ENCODE measurements at regions not wholly inside any gene's neighbourhood (a gene's known extent, or its start where the extent isn't known, plus 50 kb on each side); places are given as distances from the start of the nearest gene placed in this dataset.
A peak's percentile ranks its signal among the peaks of the same experiment; 100 is the strongest.

GRCh38 chr12:93104535-93104934 lies 175.4 kb upstream of the EEA1 start:
- ATAC-seq (no peak), DNase-seq (no peak)

GRCh38 chr12:93106910-93107309 lies 177.8 kb upstream of the EEA1 start:
- no peak for DNase-seq
- peak; percentile 21 for ATAC-seq

GRCh38 chr12:93107514-93108312 lies 178.6 kb upstream of the EEA1 start:
- ATAC-seq (peak; percentile 12), DNase-seq (no peak)

GRCh38 chr12:93108985-93109384 lies 179.9 kb upstream of the EEA1 start:
- DNase-seq: no peak

GRCh38 chr12:93109551-93110203 lies 180.6 kb upstream of the EEA1 start:
- ATAC-seq: peak; percentile 87
- DNase-seq: peak; percentile 39

More at GRCh38 chr12:93108985-93109384, 179.9 kb upstream of the EEA1 start:
- no peak for ATAC-seq

- DNase-seq: no peak
- ATAC-seq: no peak
These were observed 182.7 kb upstream of the EEA1 start for GRCh38 chr12:93111773-93112172.

GRCh38 chr12:93113317-93114006 lies 184.4 kb upstream of the EEA1 start:
- no peak for ATAC-seq

GRCh38 chr12:93115198-93115601 lies 186.1 kb upstream of the EEA1 start:
- ATAC-seq (no peak), DNase-seq (no peak)

More at GRCh38 chr12:93113317-93114006, 184.4 kb upstream of the EEA1 start:
- DNase-seq: no peak

- no peak for DNase-seq
- ATAC-seq: no peak
These were observed 186.6 kb upstream of the EEA1 start for GRCh38 chr12:93115646-93116045.

- DNase-seq: no peak
- ATAC-seq: no peak
These were observed 187.5 kb upstream of the EEA1 start for GRCh38 chr12:93116632-93117031.

GRCh38 chr12:93121729-93122488 lies 192.8 kb upstream of the EEA1 start:
- DNase-seq (no peak), ATAC-seq (no peak)

- DNase-seq: no peak
- no peak for ATAC-seq
These were observed 193.5 kb upstream of the EEA1 start for GRCh38 chr12:93122569-93123091.

- no peak for ATAC-seq
These were observed 196.0 kb upstream of the EEA1 start for GRCh38 chr12:93125126-93125525.

GRCh38 chr12:93126069-93126474 lies 197.0 kb upstream of the EEA1 start:
- DNase-seq: no peak
- ATAC-seq: no peak

More at GRCh38 chr12:93125126-93125525, 196.0 kb upstream of the EEA1 start:
- DNase-seq: no peak

- ATAC-seq (no peak), DNase-seq (no peak)
These were observed 198.0 kb upstream of the EEA1 start for GRCh38 chr12:93127107-93127560.

GRCh38 chr12:93127582-93128331 lies 198.7 kb upstream of the EEA1 start:
- no peak for DNase-seq
- ATAC-seq: no peak

GRCh38 chr12:93128332-93128707 lies 199.2 kb upstream of the EEA1 start:
- DNase-seq: no peak
- no peak for ATAC-seq

- ATAC-seq (no peak), DNase-seq (no peak)
These were observed 201.4 kb upstream of the EEA1 start for GRCh38 chr12:93130366-93131054.

- DNase-seq: no peak
- no peak for ATAC-seq
These were observed 204.3 kb upstream of the EEA1 start for GRCh38 chr12:93133361-93133760.

- DNase-seq (no peak), ATAC-seq (no peak)
These were observed 205.2 kb upstream of the EEA1 start for GRCh38 chr12:93134175-93134890.

Measured in stimulated activated naive CD8-positive, alpha-beta T cell treated with anti-CD3 and anti-CD28 coated beads, Interleukin-15, Interleukin-2, amounts not matched to agents 100 U/mL and 50 U/mL, for 24 hours (primary cell).